H1 (cell line): ENCODE measurements at regions not wholly inside any gene's neighbourhood (a gene's known extent, or its start where the extent isn't known, plus 50 kb on each side); places are given as distances from the start of the nearest gene placed in this dataset.

Experiments
- CTCF ChIA-PET: fragments of 300-600 bp; sonication (Branson Sonifier 250); formaldehyde crosslinking; loops from one replicate; lab custom pipeline; 2021; ENCODE audit not compliant: partially characterized antibody; lab: Charles Lee
- POLR2A ChIA-PET: fragments of 300-600 bp; sonication (Branson Sonifier 250); formaldehyde crosslinking; loops from one replicate; lab custom pipeline; 2021; ENCODE audit warnings: inconsistent platforms; ENCODE audit not compliant: partially characterized antibody; lab: Charles Lee
- DNase-seq, 2 experiments: peaks; one replicate each; pipeline versions ENCODE4 v3.0.0 to v3.0.0-alpha.2; 2010 to 2022; ENCODE audit warnings: low spot score in 2 of 2, low read depth in 1 of 2, mixed read lengths in 1 of 2
- FAIRE-seq: peaks from 2 replicates; lab custom pipeline; 2011; peaks lifted over from hg19 to GRCh38; lab: Jason Lieb, UNC
- H2AFZ ChIP-seq: 2 replicates; pipeline ENCODE4 v1.8.1; 2012; ENCODE audit warnings: low read length, inconsistent platforms
- H2AK5ac ChIP-seq: 2 replicates; pipeline ENCODE4 v1.6.1; 2013; ENCODE audit warnings: low read depth, low read length
- H2BK120ac ChIP-seq: replicated peaks from 2 replicates; pipeline ENCODE3; 2013; ENCODE audit warnings: low read depth, low read length, inconsistent platforms
- H2BK12ac ChIP-seq: 2 replicates; pipeline ENCODE4 v1.6.1; 2013; ENCODE audit warnings: low read depth, low read length
- H2BK15ac ChIP-seq: 2 replicates; pipeline ENCODE4 v1.6.1; 2013; ENCODE audit warnings: low read length
- H2BK20ac ChIP-seq: 2 replicates; pipeline ENCODE4 v1.6.1; 2013; ENCODE audit warnings: low read length
- H2BK5ac ChIP-seq: 2 replicates; pipeline ENCODE4 v1.6.1; 2013; ENCODE audit warnings: low read depth, low read length
- H3K14ac ChIP-seq: 2 replicates; pipeline ENCODE4 v1.6.1; 2013; ENCODE audit warnings: inconsistent platforms; ENCODE audit not compliant: insufficient read length
- H3K18ac ChIP-seq: 2 replicates; pipeline ENCODE4 v1.6.1; 2013; ENCODE audit warnings: low read length; ENCODE audit errors: extremely low read depth
- H3K23ac ChIP-seq: 2 replicates; pipeline ENCODE4 v1.6.1; 2013; ENCODE audit warnings: inconsistent platforms; ENCODE audit not compliant: insufficient read length
- H3K23me2 ChIP-seq: 2 replicates; pipeline ENCODE4 v1.6.1; 2013; ENCODE audit warnings: low read depth, low read length
- H3K27ac ChIP-seq: 2 replicates; pipeline ENCODE4 v1.6.1; 2011; ENCODE audit warnings: low read depth, low read length, inconsistent platforms
- H3K27me3 ChIP-seq, 4 experiments: replicated peaks in 1 of 4; 1 replicate in 1 of 4; 2 replicates in 3 of 4; pipeline versions ENCODE4 v1.6.1 to v1.8.1; 2011 to 2013; ENCODE audit warnings: low read length in 3 of 4, mild to moderate bottlenecking in 3 of 4, inconsistent platforms in 2 of 4, mixed read lengths in 2 of 4, moderate library complexity in 1 of 4; ENCODE audit not compliant: control insufficient read depth in 3 of 4, insufficient read depth in 3 of 4; ENCODE audit errors: extremely low read depth in 1 of 4
- H3K36me3 ChIP-seq, 4 experiments: 2 replicates each; pipeline versions ENCODE4 v1.6.1 to v1.8.1; 2011 to 2013; ENCODE audit warnings: mild to moderate bottlenecking in 4 of 4, low read length in 3 of 4, moderate library complexity in 2 of 4, control low read depth in 1 of 4, inconsistent platforms in 1 of 4; ENCODE audit not compliant: insufficient read depth in 4 of 4, control insufficient read depth in 2 of 4
- H3K4ac ChIP-seq: replicated peaks from 2 replicates; pipeline ENCODE3; 2013; ENCODE audit warnings: low read length, low read depth, mixed read lengths, inconsistent platforms; ENCODE audit not compliant: insufficient read length
- H3K4me1 ChIP-seq, 4 experiments: replicated peaks in 1 of 4; 1 replicate in 1 of 4; 2 replicates in 3 of 4; pipeline versions ENCODE4 v1.6.1 to v1.8.1; 2011 to 2013; ENCODE audit warnings: low read length in 3 of 4, inconsistent platforms in 2 of 4, mixed read lengths in 1 of 4; ENCODE audit not compliant: insufficient read depth in 4 of 4, control insufficient read depth in 3 of 4
- H3K4me2 ChIP-seq, 2 experiments: 2 replicates each; pipeline versions ENCODE4 v1.6.1 to v1.8.1; 2011 to 2013; ENCODE audit warnings: low read depth in 2 of 2, low read length in 2 of 2, control low read depth in 1 of 2, inconsistent platforms in 1 of 2, mild to moderate bottlenecking in 1 of 2; ENCODE audit not compliant: insufficient read depth in 1 of 2
- H3K4me3 ChIP-seq, 4 experiments: fragments of 200-600, 300-600 bp in 1 of 4; sonication (generic), shearing (Covaris generic), sonication (Bioruptor Twin) in 1 of 4; 2 replicates each; pipeline versions ENCODE4 v1.5.1 to v1.8.1; 2011 to 2016; ENCODE audit warnings: low read length in 4 of 4, low read depth in 3 of 4, control low read depth in 2 of 4, inconsistent platforms in 2 of 4, mild to moderate bottlenecking in 2 of 4, mixed read lengths in 1 of 4, moderate library complexity in 1 of 4; ENCODE audit not compliant: insufficient read depth in 2 of 4; ENCODE audit errors: extremely low read depth in 1 of 4
- H3K56ac ChIP-seq: replicated peaks from 2 replicates; pipeline ENCODE3; 2013; ENCODE audit warnings: low read depth, mild to moderate bottlenecking, mixed read lengths, low read length, inconsistent platforms; ENCODE audit not compliant: insufficient read length
- H3K79me1 ChIP-seq: 2 replicates; pipeline ENCODE4 v1.6.1; 2013; ENCODE audit warnings: low read depth, low read length, control low read depth
- H3K79me2 ChIP-seq, 2 experiments: 2 replicates each; pipeline versions ENCODE4 v1.6.1 to v1.8.1; 2012 to 2013; ENCODE audit warnings: low read length in 2 of 2, mild to moderate bottlenecking in 2 of 2, inconsistent platforms in 1 of 2; ENCODE audit not compliant: insufficient read depth in 2 of 2, control insufficient read depth in 1 of 2
- H3K9ac ChIP-seq, 4 experiments: replicated peaks in 1 of 4; 1 replicate in 1 of 4; 2 replicates in 3 of 4; pipeline versions ENCODE4 v1.6.1 to v1.8.1; 2011 to 2013; ENCODE audit warnings: low read depth in 3 of 4, low read length in 3 of 4, control low read depth in 2 of 4, mild to moderate bottlenecking in 2 of 4, moderate library complexity in 2 of 4, inconsistent platforms in 1 of 4; ENCODE audit errors: extremely low read depth in 1 of 4
- H3K9me3 ChIP-seq, 2 experiments: 2 replicates each; pipeline versions ENCODE4 v1.6.1 to v1.8.1; 2012 to 2013; ENCODE audit warnings: mild to moderate bottlenecking in 2 of 2, moderate library complexity in 2 of 2, control low read depth in 1 of 2, inconsistent platforms in 1 of 2, low read depth in 1 of 2, low read length in 1 of 2, mixed read lengths in 1 of 2; ENCODE audit not compliant: insufficient read depth in 2 of 2
- H4K20me1 ChIP-seq, 2 experiments: replicated peaks in 1 of 2; 2 replicates each; pipeline versions ENCODE3 to v1.8.1; 2011 to 2013; ENCODE audit warnings: inconsistent platforms in 2 of 2, low read length in 2 of 2, mild to moderate bottlenecking in 1 of 2; ENCODE audit not compliant: insufficient read depth in 2 of 2, control insufficient read depth in 1 of 2
- H4K5ac ChIP-seq: 2 replicates; pipeline ENCODE4 v1.6.1; 2013; ENCODE audit warnings: low read length, low read depth, mixed read lengths, inconsistent platforms; ENCODE audit not compliant: insufficient read length
- H4K8ac ChIP-seq: 2 replicates; pipeline ENCODE4 v1.8.0; 2013; ENCODE audit warnings: mild to moderate bottlenecking, moderate library complexity, low read length, inconsistent platforms; ENCODE audit not compliant: insufficient read depth; ENCODE audit errors: extremely low read depth
- H4K91ac ChIP-seq: replicated peaks from 2 replicates; pipeline ENCODE3; 2013; ENCODE audit warnings: low read length, mixed read lengths, inconsistent platforms; ENCODE audit not compliant: insufficient read length
- CHD1 ChIP-seq: IDR thresholded peaks from 2 replicates; pipeline ENCODE4 v1.6.1; 2012; ENCODE audit warnings: low read depth, low read length, improper control_type of control experiment
- CREB1 ChIP-seq: IDR thresholded peaks from 2 replicates; pipeline ENCODE4 v1.6.1; 2012; ENCODE audit warnings: inconsistent platforms
- CTBP2 ChIP-seq: IDR thresholded peaks from 2 replicates; pipeline ENCODE4 v1.7.0; 2011; ENCODE audit warnings: borderline replicate concordance, mild to moderate bottlenecking, moderate library complexity, mixed read lengths, low read length; ENCODE audit not compliant: insufficient read depth, insufficient read length
- EGR1 ChIP-seq: IDR thresholded peaks from 2 replicates; pipeline ENCODE4 v1.6.1; 2011; ENCODE audit warnings: low read depth, low read length, borderline replicate concordance
- EZH2 ChIP-seq: fragments of 200-600 bp; sonication (generic); IDR thresholded peaks from 2 replicates; pipeline ENCODE4 v1.7.1; 2012; ENCODE audit warnings: low read depth, mild to moderate bottlenecking, moderate library complexity, low read length, inconsistent platforms; ENCODE audit not compliant: severe bottlenecking
- HDAC2 ChIP-seq, 2 experiments: fragments of 300-600 bp in 1 of 2; sonication (generic) in 1 of 2; IDR thresholded peaks; 2 replicates each; pipeline ENCODE4 v1.6.1; 2011 to 2012; ENCODE audit warnings: low read depth in 2 of 2, low read length in 2 of 2, mild to moderate bottlenecking in 2 of 2, moderate library complexity in 2 of 2, borderline replicate concordance in 1 of 2, inconsistent platforms in 1 of 2
- JUND ChIP-seq: IDR thresholded peaks from 2 replicates; pipeline ENCODE4 v1.6.1; 2011; ENCODE audit warnings: mild to moderate bottlenecking, improper control_type of control experiment, low read length
- NRF1 ChIP-seq: IDR thresholded peaks from 2 replicates; pipeline ENCODE4 v1.6.1; 2011; ENCODE audit warnings: mild to moderate bottlenecking, low read depth, low read length, improper control_type of control experiment
- RNF2 ChIP-seq: fragments of 200-900, 300-1000 bp; sonication (generic); IDR thresholded peaks from 2 replicates; pipeline ENCODE4 v1.7.1; 2016; ENCODE audit warnings: borderline replicate concordance, low read depth, mild to moderate bottlenecking, antibody characterized with exemption, low read length; ENCODE audit not compliant: poor library complexity, severe bottlenecking; ENCODE audit errors: missing control alignments
- SIN3A ChIP-seq, 2 experiments: IDR thresholded peaks in 1 of 2; conservative IDR thresholded peaks in 1 of 2; 2 replicates each; pipeline ENCODE4 v1.6.1; 2011 to 2012; ENCODE audit warnings: low read length in 2 of 2, improper control_type of control experiment in 1 of 2, low read depth in 1 of 2, mild to moderate bottlenecking in 1 of 2
- SIRT6 ChIP-seq: IDR thresholded peaks from one replicate; pipeline ENCODE4 v1.7.1; 2012; ENCODE audit warnings: low read length, inconsistent platforms
- SP2 ChIP-seq: IDR thresholded peaks from 2 replicates; pipeline ENCODE4 v1.6.1; 2012; ENCODE audit warnings: mild to moderate bottlenecking, low read length, inconsistent platforms
- ZNF274 ChIP-seq: IDR thresholded peaks from 2 replicates; pipeline ENCODE4 v1.7.0; 2012; ENCODE audit warnings: low read length, borderline replicate concordance; ENCODE audit errors: extremely low read depth
- WGBS, 2 experiments: shearing (Covaris generic) in 1 of 2; methylation state at CpG; one replicate each; pipeline versions ENCODE4 v1.1.6 to v1.1.7; 2013 to 2015; ENCODE audit warnings: low lambda C conversion rate in 2 of 2, mixed read lengths in 2 of 2, inconsistent platforms in 1 of 2, low coverage in 1 of 2, missing lambda C conversion rate in 1 of 2; ENCODE audit not compliant: insufficient replicate concordance in 2 of 2, insufficient coverage in 1 of 2, insufficient read length in 1 of 2; ENCODE audit errors: extremely low coverage in 1 of 2, missing lambda C conversion rate in 1 of 2; 5-methylcytosine and 5-hydroxymethylcytosine counted together
- TF ChIP-seq, protein P1 (sequence below): IDR thresholded peaks from 2 replicates; pipeline ENCODE4 v1.6.1; 2012; ENCODE audit warnings: inconsistent platforms

DNA sequence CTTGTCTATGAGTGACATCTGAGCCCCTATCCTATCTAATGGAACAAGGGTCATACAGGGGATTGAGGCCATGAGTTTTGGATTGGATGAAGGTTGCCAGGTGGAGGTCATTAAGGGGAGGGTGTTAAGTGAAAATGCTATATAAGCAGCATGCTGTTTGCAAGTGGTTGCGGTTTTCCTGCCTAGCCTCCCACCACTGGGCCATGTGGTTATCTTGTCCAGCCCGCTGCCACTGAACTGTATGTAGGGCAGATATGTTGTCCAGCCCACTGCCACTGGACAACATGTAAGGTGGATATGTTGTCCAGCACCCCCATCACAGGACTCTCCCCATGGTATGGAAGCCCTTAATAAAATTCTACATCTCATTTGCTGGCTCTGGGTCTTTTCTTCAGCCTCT, 200.0 kb downstream of the FGF10 start:
- H2BK15ac ChIP-seq: no peak overlapping the region
- no peak overlapping the region for H3K4ac ChIP-seq
- H2AFZ ChIP-seq: no peak overlapping the region
- H3K4me2 ChIP-seq: no peak overlapping the region
- H3K23me2 ChIP-seq: no peaks in the 10 kb centered on the region
- no peaks in the 10 kb centered on the region for H3K79me1 ChIP-seq
- H3K23ac ChIP-seq: no peak overlapping the region
- H3K9ac ChIP-seq: no peak overlapping the region
- ChIA-PET CTCF (no interaction called here), POLR2A (no interaction called here)
- H2AK5ac ChIP-seq: no peak overlapping the region
- no peak for DNase-seq
- no peak overlapping the region for H3K18ac ChIP-seq
- no peak overlapping the region for H3K27ac ChIP-seq
- FAIRE-seq: no peak
- no peak overlapping the region for H4K91ac ChIP-seq
- 95% methylated on average over 2 of the region's 2 CpGs; no CpG with 5 or more reads in 1 of the 2 experiments for WGBS, 2 experiments
- H3K56ac ChIP-seq: no peak overlapping the region
- no peak overlapping the region for H2BK20ac ChIP-seq
- no peaks in the 10 kb centered on the region for H3K36me3 ChIP-seq
- H3K27me3 ChIP-seq: no peaks in the 10 kb centered on the region
- no peak overlapping the region for H2BK12ac ChIP-seq
- no peaks in the 10 kb centered on the region for H3K9me3 ChIP-seq
- no peaks in the 10 kb centered on the region for H4K20me1 ChIP-seq
- H3K4me3 ChIP-seq: no peak overlapping the region
- no peak overlapping the region for H3K14ac ChIP-seq
- H2BK120ac ChIP-seq: no peak overlapping the region
- no peaks in the 10 kb centered on the region for H3K4me1 ChIP-seq
- no peak overlapping the region for H2BK5ac ChIP-seq
- no peak overlapping the region for H4K8ac ChIP-seq
- H4K5ac ChIP-seq: no peak overlapping the region
- H3K79me2 ChIP-seq: no peaks in the 10 kb centered on the region
- TF ChIP-seq EGR1: no peak
- TF ChIP-seq, protein P1, sequence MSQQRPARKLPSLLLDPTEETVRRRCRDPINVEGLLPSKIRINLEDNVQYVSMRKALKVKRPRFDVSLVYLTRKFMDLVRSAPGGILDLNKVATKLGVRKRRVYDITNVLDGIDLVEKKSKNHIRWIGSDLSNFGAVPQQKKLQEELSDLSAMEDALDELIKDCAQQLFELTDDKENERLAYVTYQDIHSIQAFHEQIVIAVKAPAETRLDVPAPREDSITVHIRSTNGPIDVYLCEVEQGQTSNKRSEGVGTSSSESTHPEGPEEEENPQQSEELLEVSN: no peak
- TF ChIP-seq CHD1: no peak
- no peak for TF ChIP-seq RNF2
- TF ChIP-seq EZH2: no peak
- no peak for TF ChIP-seq ZNF274
- no peak for TF ChIP-seq SP2
- no peak for TF ChIP-seq JUND
- TF ChIP-seq SIN3A (conservative IDR thresholded peaks at IDR 0.05 in 1 of 2, IDR thresholded peaks at IDR 0.05 in 1 of 2; ENCODE audit: low read depth in 1 of 2, low read length in 2 of 2): no peak
- no peak for TF ChIP-seq NRF1
- TF ChIP-seq CREB1: no peak
- TF ChIP-seq CTBP2: no peak
- TF ChIP-seq HDAC2 (IDR thresholded peaks at IDR 0.05; ENCODE audit: borderline replicate concordance in 1 of 2, low read depth in 2 of 2, low read length in 2 of 2): no peak
- no peak for TF ChIP-seq SIRT6
